Right lobe of liver (tissue), 6 donors: ENCODE measurements at regions not wholly inside any gene's neighbourhood (a gene's known extent, or its start where the extent isn't known, plus 50 kb on each side); places are given as distances from the start of the nearest gene placed in this dataset.

Experiments
- ATAC-seq, 4 donors: fragments of 200-7000 bp; cut with Tn5 transposase; one replicate each; pipeline ENCODE4 v1.9.1; 2020; ENCODE audit warnings: mild to moderate bottlenecking in 4 of 4, moderate library complexity in 4 of 4
- DNase-seq, 3 donors: peaks; one replicate each; pipeline ENCODE4 v3.0.0-alpha.2; 2020
- H3K27ac ChIP-seq, 3 donors: fragments of 200-600 bp; one replicate each; pipeline ENCODE4 v1.8.0; 2022
- H3K27me3 ChIP-seq, 2 donors: fragments of 200-600 bp; one replicate each; pipeline ENCODE4 v1.8.0; 2022
- H3K36me3 ChIP-seq, 4 donors: fragments of 200-600 bp; sonication (generic) in 1 of 4; one replicate each; pipeline versions ENCODE4 v1.5.1 to v1.8.0; 2017 to 2022; ENCODE audit warnings: control low read depth in 1 of 4
- H3K4me1 ChIP-seq, 4 donors: fragments of 200-600 bp; sonication (generic) in 1 of 4; one replicate each; pipeline versions ENCODE4 v1.5.1 to v1.8.0; 2017 to 2022; ENCODE audit warnings: control low read depth in 1 of 4
- H3K4me3 ChIP-seq, 3 donors: fragments of 200-600 bp; one replicate each; pipeline ENCODE4 v1.8.0; 2022
- H3K9me3 ChIP-seq, 4 donors: fragments of 200-600 bp; sonication (generic) in 1 of 4; one replicate each; pipeline versions ENCODE4 v1.5.1 to v1.8.0; 2017 to 2022; ENCODE audit warnings: control low read depth in 1 of 4
- CTCF ChIP-seq, 4 donors: fragments of 200-600 bp in 3 of 4; fragments of 450-650 bp in 1 of 4; IDR thresholded peaks; one replicate each; pipeline versions ENCODE4 v1.5.1 to v1.8.0; 2016 to 2022; ENCODE audit warnings: antibody characterized with exemption in 4 of 4, mild to moderate bottlenecking in 2 of 4
- POLR2A ChIP-seq: fragments of 450-650 bp; IDR thresholded peaks from one replicate; pipeline ENCODE4 v1.6.1; 2017; ENCODE audit warnings: antibody characterized with exemption, mild to moderate bottlenecking
- WGBS: methylation state at CpG from one replicate; pipeline ENCODE4 v1.1.6; 2018; ENCODE audit warnings: low coverage, low lambda C conversion rate; ENCODE audit not compliant: insufficient coverage; ENCODE audit errors: missing lambda C conversion rate; 5-methylcytosine and 5-hydroxymethylcytosine counted together
- intact Hi-C, 2 donors: fragments of 100-400 bp; cut with DNase I; formaldehyde crosslinking; loops; one replicate each; pipeline versions ENCODE4 v1.11.2 to v1.14.1; 2022
- donor health status: DM: no; HTN: yes; CAD: no.
- donor health status: DM: no; HTN: no; CAD: no.
- donor health status: DM: no; HTN: no; CAD: no.
- donor health status: DM: no; HTN: yes; CAD: no.
- donor health status: DM: no; HTN: yes; CAD: no.

- H3K27ac ChIP-seq: no peak overlapping the region
- H3K4me1 ChIP-seq: no peaks in the 10 kb centered on the region
- 45% methylated on average over 2 of the region's 2 CpGs for WGBS
- DNase-seq (no peak), ATAC-seq (no peak)
- H3K27me3 ChIP-seq: no peaks in the 10 kb centered on the region
- TF ChIP-seq CTCF (IDR thresholded peaks at IDR 0.05) (no peak), POLR2A (no peak)
- no peaks in the 10 kb centered on the region for H3K9me3 ChIP-seq
- H3K36me3 ChIP-seq: no peaks in the 10 kb centered on the region
- intact Hi-C loops: no loop called here
- no peak overlapping the region for H3K4me3 ChIP-seq
Observed at GRCh38 chr21:27779606-27780005, 812.7 kb upstream of the ADAMTS5 start.

GRCh38 chr21:27776925-27777553 lies 810.2 kb upstream of the ADAMTS5 start:
- Histone ChIP-seq H3K36me3 (no peaks in the 10 kb centered on the region), H3K27me3 (no peaks in the 10 kb centered on the region), H3K4me3 (no peak overlapping the region), H3K27ac (no peak overlapping the region), H3K9me3 (no peaks in the 10 kb centered on the region), H3K4me1 (no peaks in the 10 kb centered on the region)
- intact Hi-C loops: no loop called here
- 37% methylated on average over 5 of the region's 9 CpGs for WGBS
- DNase-seq: peak in 2 of 3 donors; percentile 52 to 62
- TF ChIP-seq CTCF (IDR thresholded peaks at IDR 0.05) (no peak), POLR2A (no peak)
- peak; percentile 33 to 92 (median 86) for ATAC-seq

GRCh38 chr21:27772816-27773215 lies 805.9 kb upstream of the ADAMTS5 start:
- Histone ChIP-seq H3K27me3 (no peaks in the 10 kb centered on the region), H3K36me3 (no peaks in the 10 kb centered on the region), H3K9me3 (no peaks in the 10 kb centered on the region), H3K4me3 (no peak overlapping the region), H3K4me1 (no peaks in the 10 kb centered on the region), H3K27ac (no peak overlapping the region)
- no peak for DNase-seq
- ATAC-seq: no peak
- intact Hi-C loops: no loop called here
- TF ChIP-seq CTCF (IDR thresholded peaks at IDR 0.05): no peak
- TF ChIP-seq POLR2A: no peak

- Histone ChIP-seq H3K27ac (no peak overlapping the region), H3K4me3 (no peak overlapping the region), H3K9me3 (no peaks in the 10 kb centered on the region), H3K36me3 (no peaks in the 10 kb centered on the region), H3K4me1 (no peaks in the 10 kb centered on the region), H3K27me3 (no peaks in the 10 kb centered on the region)
- 71% methylated on average over 5 of the region's 5 CpGs for WGBS
- intact Hi-C loops: no loop called here
- TF ChIP-seq CTCF (IDR thresholded peaks at IDR 0.05) (no peak), POLR2A (no peak)
- ATAC-seq: peak in 1 of 4 donors; percentile 57
- DNase-seq: no peak
Observed at GRCh38 chr21:27771938-27772483, 805.1 kb upstream of the ADAMTS5 start.
